ENCODE measurements at regions not wholly inside any gene's neighbourhood (a gene's known extent, or its start where the extent isn't known, plus 50 kb on each side); places are given as distances from the start of the nearest gene placed in this dataset.

DNA sequence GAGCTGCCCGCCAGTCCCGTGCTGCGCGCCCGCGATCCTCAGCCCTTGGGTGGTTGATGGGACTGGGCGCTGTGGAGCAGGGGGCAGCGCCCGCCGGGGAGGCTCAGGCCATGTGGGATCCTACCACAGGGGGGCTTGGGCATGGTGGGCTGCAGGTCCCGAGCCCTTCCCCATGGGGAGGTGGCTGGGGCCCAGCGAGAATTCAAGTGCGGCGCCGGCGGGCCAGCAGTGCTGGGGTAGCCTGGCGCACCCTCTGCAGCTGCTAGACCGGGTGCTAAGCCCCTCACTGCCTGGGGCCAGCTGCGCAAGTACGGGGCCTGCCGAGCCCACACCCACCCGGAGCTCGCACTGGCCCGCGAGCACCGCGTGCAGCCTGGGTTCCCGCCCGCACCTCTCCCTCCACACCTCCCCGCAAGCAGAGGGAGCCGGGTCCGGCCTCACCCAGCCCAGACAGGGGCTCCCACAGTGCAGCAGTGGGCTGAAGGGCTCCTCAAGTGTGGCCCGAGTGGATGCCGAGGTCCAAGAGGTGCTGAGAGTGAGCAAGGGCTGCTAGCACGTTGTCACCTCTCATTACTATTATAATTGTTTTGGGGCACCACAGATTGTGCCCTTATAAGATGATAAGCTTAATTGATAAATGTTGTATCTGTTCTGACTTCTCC is 333.2 kb downstream of the CASP12 start:
- TF ChIP-seq CEBPB (IDR thresholded peaks at IDR 0.05; ENCODE audit: low read depth, low read length): no peak
- no peak for TF ChIP-seq POLR2A (IDR thresholded peaks at IDR 0.05; ENCODE audit: low read depth, low read length)
- TF ChIP-seq, protein P1, sequence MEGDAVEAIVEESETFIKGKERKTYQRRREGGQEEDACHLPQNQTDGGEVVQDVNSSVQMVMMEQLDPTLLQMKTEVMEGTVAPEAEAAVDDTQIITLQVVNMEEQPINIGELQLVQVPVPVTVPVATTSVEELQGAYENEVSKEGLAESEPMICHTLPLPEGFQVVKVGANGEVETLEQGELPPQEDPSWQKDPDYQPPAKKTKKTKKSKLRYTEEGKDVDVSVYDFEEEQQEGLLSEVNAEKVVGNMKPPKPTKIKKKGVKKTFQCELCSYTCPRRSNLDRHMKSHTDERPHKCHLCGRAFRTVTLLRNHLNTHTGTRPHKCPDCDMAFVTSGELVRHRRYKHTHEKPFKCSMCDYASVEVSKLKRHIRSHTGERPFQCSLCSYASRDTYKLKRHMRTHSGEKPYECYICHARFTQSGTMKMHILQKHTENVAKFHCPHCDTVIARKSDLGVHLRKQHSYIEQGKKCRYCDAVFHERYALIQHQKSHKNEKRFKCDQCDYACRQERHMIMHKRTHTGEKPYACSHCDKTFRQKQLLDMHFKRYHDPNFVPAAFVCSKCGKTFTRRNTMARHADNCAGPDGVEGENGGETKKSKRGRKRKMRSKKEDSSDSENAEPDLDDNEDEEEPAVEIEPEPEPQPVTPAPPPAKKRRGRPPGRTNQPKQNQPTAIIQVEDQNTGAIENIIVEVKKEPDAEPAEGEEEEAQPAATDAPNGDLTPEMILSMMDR (conservative IDR thresholded peaks at IDR 0.05; ENCODE audit: low read depth, low read length): no peak
- TF ChIP-seq MAZ (IDR thresholded peaks at IDR 0.05; ENCODE audit: borderline replicate concordance, low read depth, low read length): no peak
- TF ChIP-seq FOS (IDR thresholded peaks at IDR 0.05; ENCODE audit: low read depth, low read length): no peak
- TF ChIP-seq BHLHE40 (IDR thresholded peaks at IDR 0.05; ENCODE audit: low read depth, low read length): no peak
- no peak for TF ChIP-seq CHD1 (IDR thresholded peaks at IDR 0.05; ENCODE audit: low read depth, low read length)
- TF ChIP-seq RAD21 (IDR thresholded peaks at IDR 0.05; ENCODE audit: low read length): no peak
- TF ChIP-seq RCOR1 (IDR thresholded peaks at IDR 0.05; ENCODE audit: insufficient replicate concordance, low read length): no peak
- TF ChIP-seq MAFK (IDR thresholded peaks at IDR 0.05; ENCODE audit: low read depth, low read length): no peak
- TF ChIP-seq MXI1 (IDR thresholded peaks at IDR 0.05; ENCODE audit: borderline replicate concordance, low read depth, low read length): no peak
- TF ChIP-seq, protein P2, sequence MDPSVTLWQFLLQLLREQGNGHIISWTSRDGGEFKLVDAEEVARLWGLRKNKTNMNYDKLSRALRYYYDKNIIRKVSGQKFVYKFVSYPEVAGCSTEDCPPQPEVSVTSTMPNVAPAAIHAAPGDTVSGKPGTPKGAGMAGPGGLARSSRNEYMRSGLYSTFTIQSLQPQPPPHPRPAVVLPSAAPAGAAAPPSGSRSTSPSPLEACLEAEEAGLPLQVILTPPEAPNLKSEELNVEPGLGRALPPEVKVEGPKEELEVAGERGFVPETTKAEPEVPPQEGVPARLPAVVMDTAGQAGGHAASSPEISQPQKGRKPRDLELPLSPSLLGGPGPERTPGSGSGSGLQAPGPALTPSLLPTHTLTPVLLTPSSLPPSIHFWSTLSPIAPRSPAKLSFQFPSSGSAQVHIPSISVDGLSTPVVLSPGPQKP (IDR thresholded peaks at IDR 0.05; ENCODE audit: borderline replicate concordance, low read depth, low read length): no peak

Measured in IMR-90 (cell line).